ENCODE measurements at regions not wholly inside any gene's neighbourhood (a gene's known extent, or its start where the extent isn't known, plus 50 kb on each side); places are given as distances from the start of the nearest gene placed in this dataset.
"Not testable (repeated sequence)": the region's sequence is repeated elsewhere in the genome, so short reads cannot be mapped to it uniquely, and the experiment has no call there.

GRCh38 chr15:26115229-26115943 is 252.3 kb upstream of the ATP10A start:
- DNase-seq, result no peak

DNA sequence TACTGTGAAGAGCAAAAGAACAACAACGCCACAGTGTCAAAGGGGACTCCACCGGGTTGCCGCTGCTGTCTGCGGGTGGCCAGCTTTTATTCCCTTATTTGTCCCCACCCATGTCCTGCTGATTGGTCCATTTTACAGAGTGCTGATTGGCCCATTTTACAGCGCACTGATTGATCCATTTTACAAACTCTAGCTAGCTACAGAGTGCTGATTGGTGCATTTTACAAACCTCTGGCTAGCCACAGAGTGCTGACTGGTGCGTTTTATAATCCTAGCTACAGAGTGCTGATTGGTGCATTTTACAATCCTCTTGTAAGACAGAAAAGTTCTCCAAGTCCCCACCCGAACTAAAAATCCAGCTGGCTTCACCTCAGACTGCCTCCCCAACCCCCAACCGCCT is 251.0 kb upstream of the ATP10A start:
- DNase-seq, result not testable (repeated sequence)

- DNase-seq, result no peak
These were observed 250.2 kb upstream of the ATP10A start for GRCh38 chr15:26113296-26113695.

DNA sequence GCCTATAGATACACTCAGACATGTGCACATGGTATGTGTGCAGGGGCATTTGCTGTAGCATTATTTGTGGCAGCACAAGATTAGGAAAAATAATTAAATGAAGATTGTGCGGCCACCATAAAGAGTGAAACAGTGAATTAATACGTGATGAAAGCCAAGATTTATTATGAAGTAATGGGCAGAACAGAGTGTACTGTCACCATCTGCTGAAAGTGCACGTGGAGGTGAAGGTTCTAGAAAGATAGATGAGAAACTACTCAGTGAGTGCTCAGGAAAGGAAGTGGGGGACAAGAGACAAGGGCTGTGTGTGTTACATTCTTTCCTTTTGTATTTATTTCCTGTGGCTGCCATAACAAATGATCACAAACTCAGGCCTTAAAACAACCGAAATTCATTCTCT is 246.1 kb upstream of the ATP10A start:
- DNase-seq, result no peak

DNA sequence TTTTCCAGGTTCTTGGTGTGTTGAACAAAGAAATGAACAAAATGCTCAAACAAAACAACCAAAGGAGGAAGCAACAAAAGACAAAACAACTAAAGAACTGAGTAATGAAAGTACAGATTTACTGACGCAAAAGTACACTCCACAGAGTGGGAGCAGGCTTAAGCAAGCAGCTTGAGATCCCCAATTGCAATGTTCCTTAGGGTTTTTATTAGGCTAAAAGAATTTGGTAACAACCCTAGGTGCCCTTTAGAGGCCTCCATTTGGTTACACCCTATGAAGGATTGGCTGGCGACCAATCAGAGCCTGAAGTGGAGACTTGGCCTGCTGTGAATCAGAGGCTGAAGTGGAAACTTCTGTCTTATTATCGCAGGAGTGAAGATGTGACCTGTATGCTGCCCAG is 243.4 kb upstream of the ATP10A start:
- no peak for DNase-seq

DNA sequence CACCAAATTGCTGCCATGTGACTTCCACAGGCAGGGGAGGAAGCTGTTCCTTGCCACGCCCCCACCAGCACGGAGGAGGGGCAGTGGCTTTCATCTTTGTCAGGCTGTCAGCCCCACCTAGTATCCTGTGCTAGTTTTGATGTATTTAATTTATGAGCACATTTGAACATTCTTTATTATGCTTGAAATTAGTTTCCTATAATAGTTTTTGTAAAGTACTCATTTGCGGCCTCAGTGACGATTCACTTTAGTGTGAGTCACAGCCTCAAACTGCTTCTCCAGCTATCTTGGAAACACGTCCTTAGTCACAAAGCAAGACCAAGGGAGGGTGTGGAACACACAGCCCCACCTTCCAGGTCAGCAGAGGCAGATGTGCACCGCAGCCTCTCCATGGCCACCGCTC is 239.9 kb upstream of the ATP10A start:
- DNase-seq, result no peak

- DNase-seq, result no peak
These were observed 239.2 kb upstream of the ATP10A start for GRCh38 chr15:26102365-26102764.

GRCh38 chr15:26101443-26101842 is 238.3 kb upstream of the ATP10A start:
- DNase-seq, result no peak

GRCh38 chr15:26098801-26099200 is 235.7 kb upstream of the ATP10A start:
- DNase-seq, result no peak

DNA sequence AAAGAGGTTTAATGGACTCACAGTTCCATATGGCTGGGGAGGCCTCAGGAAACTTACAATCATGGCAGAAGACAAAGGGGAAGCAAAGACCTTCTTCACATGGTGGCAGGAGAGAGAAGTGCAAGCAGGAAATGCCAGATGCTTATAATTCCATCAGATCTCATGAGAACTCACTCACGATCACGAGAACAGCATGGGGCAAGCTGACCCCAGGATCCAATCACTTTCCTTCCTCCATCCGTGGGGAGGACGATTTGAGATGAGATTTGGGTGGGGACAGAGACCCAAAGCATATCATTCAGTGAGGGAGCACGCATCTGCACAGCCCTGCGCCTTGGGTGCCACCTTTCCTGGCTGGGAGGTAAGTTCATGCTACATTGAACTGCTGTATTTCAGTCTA is 234.1 kb upstream of the ATP10A start:
- no peak for DNase-seq

GRCh38 chr15:26096581-26096980 is 233.5 kb upstream of the ATP10A start:
- no peak for DNase-seq

GRCh38 chr15:26095710-26096330 is 232.7 kb upstream of the ATP10A start:
- DNase-seq, result no peak

DNA sequence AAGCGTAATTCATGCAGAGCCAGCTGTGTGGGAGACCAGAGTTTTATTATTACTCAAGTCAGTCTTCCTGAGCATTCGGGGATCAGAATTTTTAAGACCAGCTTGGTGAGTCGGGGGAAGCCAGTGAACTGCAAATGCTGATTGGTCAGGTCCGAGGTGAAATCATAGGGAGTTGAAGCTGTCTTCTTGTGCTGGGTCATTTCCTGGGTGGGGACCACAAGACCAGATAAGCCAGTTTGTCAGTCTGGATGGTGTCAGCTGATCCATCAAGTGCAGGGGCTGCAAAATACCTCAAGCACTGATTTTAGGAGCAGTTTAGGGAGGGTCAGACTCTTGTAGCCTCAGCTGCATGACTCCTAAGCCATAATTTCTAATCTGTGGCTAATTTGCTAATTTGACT is 228.1 kb upstream of the ATP10A start:
- DNase-seq, result no peak

DNA sequence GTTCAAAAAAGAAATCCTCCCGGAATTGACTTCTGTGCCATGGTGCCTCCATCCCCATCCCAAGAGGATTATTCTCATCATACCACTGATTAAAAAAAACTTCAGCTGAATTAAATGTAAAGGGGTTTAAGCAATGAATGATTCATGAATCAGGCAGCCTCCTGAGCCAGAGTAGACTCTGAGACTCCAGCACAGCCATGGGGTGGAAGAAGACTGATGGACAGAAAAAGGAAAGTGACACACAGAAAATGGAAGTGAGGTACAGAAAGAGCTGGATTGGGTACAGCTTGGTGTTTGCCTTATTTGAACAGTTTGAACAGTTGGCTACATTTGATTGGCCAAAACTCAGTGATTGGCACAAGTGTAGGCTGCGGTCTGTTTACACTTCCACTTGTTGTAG is 224.8 kb upstream of the ATP10A start:
- no peak for DNase-seq

GRCh38 chr15:26087395-26087794 is 224.3 kb upstream of the ATP10A start:
- no peak for DNase-seq

- no peak for DNase-seq
These were observed 221.6 kb upstream of the ATP10A start for GRCh38 chr15:26084771-26085170.

DNA sequence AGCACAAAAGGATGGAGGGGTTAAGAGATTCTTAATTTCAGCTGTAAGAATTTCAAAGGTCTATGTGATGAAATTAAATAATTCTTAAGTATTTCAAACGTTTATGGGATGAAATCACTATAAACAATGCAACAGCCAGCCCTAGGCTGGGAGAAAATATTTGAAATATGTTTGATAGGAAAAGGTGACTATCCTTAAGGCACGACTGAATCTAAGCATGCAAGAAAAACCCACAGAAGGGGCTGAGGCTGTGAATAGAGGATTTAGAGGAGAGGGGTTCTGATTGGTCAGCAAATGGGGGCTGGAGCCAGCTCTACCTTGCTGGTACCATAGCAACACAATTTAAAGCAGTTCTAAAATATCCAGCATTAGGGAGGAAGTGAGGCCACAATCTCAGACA is 220.8 kb upstream of the ATP10A start:
- no peak for DNase-seq

DNA sequence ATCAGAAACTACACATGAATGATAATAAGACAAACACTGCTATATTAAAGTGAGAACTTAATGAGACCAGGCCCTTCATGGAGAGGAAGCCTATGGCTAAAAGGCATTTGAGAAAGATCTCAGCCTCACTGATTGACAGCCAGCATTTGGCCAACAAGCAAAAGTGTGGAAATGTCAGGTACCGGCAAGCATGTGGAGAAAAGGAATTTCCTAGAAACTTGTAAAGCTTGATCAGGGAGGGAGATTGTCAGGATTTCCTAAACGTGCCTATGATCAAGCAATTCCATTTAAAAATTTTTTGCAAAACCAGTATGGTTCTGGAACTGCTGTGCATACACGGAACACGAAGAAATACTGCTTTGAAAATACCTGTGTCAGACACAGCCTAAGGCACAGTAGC is 220.3 kb upstream of the ATP10A start:
- no peak for DNase-seq

GRCh38 chr15:26082221-26083109 is 219.3 kb upstream of the ATP10A start:
- peak; percentile 96 for DNase-seq

GRCh38 chr15:26081758-26082220 is 218.7 kb upstream of the ATP10A start:
- DNase-seq, result no peak

GRCh38 chr15:26075770-26076169 is 212.6 kb upstream of the ATP10A start:
- DNase-seq, result no peak

DNA sequence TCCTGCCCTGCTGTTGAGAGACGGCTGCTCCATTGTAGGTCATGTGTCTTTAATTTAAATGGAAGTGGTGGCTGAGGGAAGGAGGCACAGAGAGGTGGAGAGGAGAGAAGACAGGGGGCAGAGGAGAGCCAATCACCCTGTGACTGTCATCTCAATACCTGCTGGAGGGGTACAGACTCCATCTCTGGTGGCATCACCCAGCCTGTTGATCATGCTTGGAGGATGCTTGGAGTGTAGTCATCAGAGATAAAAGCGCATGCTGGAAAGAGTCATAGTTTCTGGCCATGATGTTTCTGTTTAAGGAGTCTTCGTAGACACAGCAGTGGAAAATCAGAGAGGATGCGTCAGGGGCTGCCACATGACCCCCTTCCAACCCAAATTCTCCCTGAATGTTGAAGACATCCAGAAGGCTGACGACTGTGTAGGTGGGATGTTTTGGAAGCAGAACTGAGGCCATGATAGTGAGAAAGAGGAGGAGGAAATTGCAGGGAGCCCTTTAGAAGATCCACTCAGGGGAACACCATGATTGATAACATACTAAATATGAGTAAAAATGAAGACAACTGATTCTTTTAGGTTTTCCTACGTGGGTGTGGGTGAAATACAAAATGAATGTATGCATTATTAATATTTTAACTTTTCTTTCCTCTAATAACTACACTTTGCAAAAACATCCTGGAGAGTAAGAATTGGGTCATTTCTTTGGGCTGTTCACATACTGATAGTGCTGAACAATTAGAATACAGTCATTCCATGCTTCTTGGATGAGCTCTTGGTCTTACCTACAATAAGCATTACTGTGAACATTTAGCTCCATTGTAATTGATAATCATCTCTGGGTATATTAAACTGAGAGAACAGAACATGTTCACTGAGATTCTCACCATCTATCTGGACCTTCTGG is 210.6 kb upstream of the ATP10A start:
- no peak for DNase-seq

DNA sequence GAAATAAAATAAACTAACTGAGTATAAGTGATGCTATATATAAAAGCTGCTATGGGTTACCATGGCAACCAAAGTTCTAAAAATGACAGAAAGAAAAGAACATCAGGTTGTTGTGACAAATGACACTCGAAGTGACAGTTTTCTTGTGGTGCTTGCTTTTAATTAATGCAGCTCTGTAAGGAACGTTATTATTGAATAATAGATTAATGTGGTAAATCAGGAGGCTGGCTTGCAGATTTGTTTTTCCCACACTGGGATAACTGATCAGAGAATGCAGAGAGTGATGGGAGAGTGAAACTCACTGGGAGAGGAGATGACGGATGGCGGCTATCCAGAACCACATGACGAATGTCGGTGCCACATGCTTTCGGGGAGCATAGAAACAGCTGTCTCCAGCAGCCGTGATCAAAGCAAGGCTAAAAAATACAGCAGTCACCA is 207.0 kb upstream of the ATP10A start:
- DNase-seq, result no peak

Data from CD4-positive, alpha-beta T cell treated with Interleukin-17A for 1 hour (primary cell).